Hematopoietic multipotent progenitor cell treated with erythropoietin and hydrocortisone succinate and interleukin-3 and kit ligand, for 4 days (in vitro differentiated cells): ENCODE measurements at regions not wholly inside any gene's neighbourhood (a gene's known extent, or its start where the extent isn't known, plus 50 kb on each side); places are given as distances from the start of the nearest gene placed in this dataset.
A peak's percentile ranks its signal among the peaks of the same experiment; 100 is the strongest.
"Not testable (repeated sequence)": the region's sequence is repeated elsewhere in the genome, so short reads cannot be mapped to it uniquely, and the experiment has no call there.

ENCODE experiments used
- DNase-seq: peaks from one replicate; pipeline ENCODE4 v3.0.0-alpha.2; 2015

DNA sequence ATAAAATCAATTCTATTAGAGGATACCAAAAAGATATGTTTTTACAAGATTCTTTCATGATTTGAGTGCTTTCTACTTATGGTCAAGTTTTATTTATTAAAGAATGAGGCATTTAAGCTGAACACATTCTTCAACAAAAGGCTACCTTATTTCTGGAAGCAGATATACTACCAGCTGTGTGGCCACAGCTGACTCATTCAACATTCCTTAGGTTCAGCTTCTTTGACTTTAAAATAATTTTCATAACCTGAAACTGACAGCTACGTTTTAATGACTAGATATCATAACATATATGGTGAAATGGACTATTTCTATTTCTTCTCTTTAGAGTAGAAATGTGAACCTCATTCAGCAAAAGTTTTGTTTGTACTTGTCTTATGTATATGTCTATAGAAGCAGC lies 414.2 kb upstream of the SEMA3C start:
- DNase-seq = no peak

DNA sequence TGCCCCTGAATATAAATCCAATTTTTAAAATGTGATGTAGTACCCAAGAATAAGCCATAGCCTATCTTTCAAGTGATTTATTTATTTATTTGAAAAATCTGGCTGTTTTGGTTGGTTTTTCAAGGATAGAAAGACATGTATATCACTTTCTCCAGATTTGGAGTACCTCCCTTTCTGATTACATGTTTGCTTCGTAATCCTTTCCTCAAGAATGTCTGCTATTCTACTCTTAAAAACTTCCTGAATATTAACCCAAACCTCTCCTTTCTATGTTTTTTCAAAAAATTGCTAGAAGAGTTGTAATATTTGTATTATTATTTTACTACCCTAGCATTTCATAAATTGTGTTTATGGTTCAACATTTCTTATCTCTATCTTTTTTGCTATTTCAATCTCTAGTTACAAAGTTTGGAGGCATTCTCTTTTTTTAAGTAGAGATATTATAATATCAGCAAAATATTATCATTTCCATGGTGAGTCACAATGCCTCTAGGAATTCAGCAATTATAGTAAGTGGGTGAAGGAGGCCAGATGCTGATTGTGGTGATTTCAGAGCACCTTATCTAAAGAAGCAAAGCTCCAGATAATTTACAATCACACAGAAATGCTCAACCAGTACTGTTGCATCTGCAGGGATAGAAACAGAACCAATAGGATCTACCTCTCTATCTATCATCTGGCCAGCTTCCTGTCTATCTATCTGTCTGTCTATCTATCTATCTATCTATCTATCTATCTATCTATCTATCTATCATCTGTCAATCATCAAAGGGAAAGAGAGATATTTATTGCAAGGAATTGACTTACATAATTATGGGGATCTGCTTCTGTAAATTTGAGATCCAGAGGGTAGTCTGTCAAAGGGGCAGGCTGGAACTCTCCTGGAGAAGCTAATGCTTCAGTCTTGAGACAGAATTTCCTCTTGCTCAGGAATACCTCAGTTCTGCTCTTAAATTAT lies 412.5 kb upstream of the SEMA3C start:
- no peak for DNase-seq

DNA sequence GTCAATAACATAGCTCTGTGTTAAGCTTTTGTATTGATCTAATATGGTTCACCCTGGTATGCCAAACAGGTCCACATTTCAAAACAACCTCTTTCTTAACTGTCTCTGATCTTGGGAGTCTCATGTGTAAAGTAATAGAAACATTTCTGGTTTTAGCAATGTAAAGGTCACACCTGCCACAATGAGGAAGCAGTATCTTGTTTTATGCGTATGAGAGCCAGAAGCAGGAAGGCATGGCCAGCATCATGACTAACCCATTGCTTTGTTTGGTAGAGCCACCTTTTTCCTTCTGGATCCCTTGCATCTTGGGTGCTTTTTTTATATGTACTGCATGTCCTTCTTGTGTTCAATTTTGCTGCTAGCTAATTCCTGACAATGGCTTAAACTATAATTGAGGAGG lies 411.3 kb upstream of the SEMA3C start:
- DNase-seq = no peak

DNA sequence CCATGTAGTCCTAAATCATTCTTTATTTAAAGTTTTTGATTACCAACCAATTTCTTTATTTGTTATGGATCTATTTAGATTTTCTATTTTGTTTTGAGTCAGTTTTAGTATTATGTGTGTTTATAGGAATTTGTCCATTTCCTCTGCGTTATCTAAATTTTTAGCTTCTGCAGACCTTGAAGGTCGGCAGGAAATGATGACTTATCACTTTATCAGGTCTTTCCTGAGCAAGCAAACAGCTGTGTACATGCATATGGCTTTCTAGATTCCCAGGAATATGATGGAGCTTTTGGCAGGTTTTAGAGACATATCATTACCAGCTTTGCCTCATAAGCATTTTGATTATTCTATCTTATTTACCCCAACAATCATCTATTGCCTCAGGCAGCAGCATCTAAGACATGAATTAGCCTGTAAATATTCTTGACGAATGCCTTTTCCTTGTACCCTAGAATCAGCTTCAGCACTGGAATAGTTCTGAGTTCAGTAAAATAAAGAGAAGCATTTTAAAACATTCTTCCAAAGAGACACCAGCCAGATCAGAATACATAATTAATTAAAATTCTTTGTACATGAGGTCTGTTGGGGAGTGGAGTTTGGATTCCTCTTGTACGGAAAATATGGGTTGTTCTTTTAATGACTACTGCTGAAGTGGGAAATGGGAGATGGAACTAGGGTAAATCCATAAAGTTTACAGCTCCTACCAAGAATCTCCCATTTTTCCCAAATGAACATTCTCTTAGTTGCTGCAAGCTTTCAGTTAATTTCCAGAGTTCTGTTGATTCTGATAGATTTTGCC lies 408.8 kb upstream of the SEMA3C start:
- DNase-seq = peak; percentile 7

DNA sequence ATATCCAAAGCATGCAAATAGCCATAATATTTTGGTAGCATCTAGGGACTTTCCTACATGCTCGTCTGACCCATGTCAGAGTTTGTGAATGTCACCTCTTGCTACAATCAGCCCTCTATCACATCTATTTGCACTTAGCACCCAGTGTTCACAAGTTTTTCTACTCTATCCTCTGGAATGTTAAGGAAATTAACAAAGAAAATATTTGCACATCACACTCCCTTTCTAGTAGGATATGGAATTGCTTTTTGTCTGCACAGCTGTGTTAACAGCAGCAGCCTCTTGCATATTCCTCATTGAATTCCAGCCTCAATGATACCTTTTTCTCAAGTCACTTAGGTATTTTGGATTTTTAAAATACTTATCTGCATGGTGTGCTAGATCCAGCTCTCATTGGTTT lies 403.1 kb upstream of the SEMA3C start:
- no peak for DNase-seq

DNA sequence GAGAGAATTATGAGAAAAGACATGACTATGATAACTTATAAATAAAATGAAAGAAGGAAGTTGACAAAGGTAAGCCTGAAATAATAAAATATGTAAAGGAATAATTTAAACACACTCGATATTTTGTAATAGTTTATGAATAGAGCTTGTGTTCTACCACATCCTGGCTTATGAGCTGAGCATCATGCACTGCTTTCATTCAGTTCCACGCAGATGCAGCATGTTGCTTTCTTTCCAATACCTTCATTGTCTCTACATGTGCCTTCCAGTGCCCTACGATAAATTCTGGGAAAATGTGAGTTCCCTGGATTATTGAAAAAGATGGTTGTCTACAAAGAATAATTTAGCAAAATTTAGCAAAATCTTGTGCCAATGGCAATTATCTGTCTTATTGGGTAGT lies 398.9 kb upstream of the SEMA3C start:
- DNase-seq = no peak

DNA sequence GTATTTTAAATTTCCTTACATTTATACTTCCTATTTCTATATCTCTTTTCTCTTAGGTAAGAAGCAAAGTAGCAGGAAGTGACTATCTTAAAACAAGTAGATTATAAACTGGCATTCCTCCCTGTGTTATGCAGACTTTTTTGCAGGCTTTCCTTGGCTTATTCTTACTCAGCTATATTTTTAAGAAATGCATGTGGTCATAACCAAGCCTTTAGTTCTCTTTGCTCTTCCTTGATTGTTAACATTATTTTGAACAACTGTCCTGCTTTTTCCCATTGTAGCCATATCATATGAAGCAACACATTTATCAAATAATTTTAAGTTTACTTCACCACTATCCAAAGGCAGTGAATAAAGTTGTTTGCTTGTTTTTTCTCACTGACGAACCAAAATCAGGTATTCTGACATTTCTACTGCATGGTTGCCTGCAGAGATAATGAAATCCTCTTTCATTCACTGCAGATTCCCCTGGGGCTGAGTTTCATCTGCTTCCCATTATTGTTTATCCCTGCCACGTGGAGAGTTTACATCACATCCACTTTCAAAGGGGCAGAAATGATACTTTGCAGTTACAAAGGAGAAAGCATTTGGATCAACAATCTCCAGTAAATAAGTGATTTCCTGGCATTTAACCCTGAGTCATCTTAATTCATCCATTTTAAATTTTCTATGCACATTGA lies 389.9 kb upstream of the SEMA3C start:
- no peak for DNase-seq

DNA sequence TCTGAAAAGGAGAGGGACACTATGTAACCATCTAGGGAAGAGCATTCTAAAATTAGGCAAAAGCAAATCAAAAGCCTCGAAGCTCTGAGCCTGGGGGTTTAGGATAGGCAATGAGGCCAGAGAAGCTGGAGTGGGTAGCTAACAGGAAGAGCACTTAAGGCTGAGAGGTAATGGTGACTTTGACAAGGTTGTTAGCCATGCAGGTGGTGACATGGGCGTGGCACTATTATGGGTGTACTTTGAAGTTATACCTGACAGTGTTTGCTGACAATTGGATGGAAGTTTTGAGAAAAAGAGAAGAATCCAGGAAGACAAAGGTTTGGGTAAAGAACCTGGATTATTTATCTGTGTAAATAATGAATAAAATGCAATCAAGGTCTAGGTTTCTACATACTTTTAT lies 383.0 kb upstream of the SEMA3C start:
- DNase-seq = no peak

DNA sequence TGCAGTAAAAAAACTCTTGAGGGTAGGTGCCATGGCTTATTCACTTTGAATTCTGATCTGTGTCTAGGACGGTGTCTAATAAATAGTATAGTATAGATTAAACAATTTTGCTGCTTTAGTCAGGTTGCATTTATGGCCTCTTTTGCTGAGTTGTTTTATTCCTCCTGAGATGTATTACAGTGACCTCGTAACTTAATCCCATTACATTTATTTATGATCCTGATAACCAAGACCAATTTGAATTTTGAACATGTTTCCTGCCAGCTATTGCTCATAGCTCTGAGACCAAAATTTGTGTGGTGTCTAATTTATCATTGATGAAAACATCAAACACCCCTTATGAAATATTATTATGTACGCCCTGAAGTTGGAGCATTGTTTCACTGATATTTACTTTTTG lies 381.9 kb upstream of the SEMA3C start:
- no peak for DNase-seq

DNA sequence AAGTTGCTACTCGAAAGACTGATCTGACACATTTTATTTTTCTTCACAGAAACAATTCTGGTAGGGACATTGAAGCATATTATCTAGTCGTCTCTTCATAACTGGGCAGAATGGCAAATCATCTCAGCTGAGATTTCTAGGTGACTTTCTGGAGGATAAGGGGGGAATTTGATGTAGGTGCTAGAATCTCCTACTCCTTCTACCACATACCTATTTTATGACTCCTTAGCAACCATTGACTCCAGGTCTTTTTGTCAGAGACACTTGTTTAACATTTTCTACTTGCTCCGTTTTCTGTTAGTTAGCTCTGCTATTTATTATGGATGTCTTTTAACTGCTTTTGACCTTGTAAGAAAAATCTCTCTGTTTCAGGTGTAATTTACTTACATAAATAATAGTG lies 380.9 kb upstream of the SEMA3C start:
- DNase-seq = no peak

DNA sequence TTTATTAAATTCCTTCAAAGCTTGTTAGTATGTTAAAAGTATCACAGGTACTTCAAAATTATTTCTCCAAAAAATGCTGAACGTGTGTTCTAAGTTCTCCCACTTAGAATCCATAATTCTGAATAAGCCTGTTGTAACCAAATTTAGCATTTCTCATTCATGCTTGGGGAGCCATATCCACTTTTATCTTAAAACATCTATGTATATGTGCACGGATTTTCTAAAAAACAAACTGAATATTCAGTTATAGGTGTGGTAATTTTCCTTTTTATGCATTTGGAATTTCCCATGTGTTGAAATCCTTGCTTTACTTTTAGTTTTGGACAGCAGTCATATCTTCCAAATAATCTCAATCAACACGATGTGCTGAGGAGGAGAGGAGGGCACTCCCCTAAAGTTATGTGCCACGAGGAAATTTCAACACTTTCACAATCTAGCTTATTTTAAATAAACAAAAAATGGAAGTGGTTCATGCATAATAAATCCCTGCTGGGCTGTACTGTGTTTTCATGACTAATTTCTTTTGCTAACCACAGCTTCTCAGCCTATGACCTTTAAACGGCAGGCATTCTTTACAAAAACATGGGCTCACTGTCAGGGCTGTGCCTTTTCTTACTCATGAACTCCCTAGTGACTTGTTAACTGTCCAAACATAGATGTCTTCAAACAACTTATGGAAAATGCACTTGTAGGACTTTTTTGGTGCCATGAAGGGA lies 380.3 kb upstream of the SEMA3C start:
- peak; percentile 22 for DNase-seq

DNA sequence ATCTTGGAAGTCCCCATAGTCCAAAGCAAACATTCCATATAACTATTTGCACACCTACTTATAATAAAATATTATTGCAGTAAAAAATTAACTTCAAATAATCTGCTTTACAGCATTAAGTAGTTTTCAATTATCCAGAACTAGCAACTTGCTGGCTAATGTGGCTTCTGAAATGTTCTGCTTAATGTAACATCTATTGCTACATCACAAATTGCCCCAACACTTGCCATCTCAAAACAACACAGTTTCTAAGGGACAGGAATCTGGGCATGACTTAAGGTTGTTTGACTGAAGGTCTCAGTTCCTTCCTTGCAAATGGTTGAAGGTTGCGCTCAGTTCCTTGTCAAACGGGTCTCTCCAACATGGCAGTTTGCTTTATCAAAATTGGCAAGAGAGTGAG lies 378.5 kb upstream of the SEMA3C start:
- DNase-seq = no peak

DNA sequence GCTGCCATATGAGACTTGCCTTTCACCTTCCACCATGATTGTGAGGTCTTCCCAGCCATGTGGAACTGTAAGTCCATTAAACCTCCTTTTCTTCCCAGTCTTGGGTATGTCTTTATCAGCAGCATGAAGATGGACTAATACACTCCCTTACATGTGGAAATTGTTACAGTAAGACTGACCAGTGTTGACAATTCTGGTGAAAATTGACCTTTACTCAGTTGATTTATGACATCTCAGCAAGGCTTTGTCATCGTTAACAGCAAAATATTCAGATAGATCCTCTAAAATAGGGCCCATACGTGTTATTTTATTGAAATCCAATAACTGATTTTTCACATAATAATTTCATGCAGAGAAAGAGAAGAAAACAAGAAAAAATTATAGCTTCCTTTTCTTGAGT lies 377.9 kb upstream of the SEMA3C start:
- no peak for DNase-seq

DNA sequence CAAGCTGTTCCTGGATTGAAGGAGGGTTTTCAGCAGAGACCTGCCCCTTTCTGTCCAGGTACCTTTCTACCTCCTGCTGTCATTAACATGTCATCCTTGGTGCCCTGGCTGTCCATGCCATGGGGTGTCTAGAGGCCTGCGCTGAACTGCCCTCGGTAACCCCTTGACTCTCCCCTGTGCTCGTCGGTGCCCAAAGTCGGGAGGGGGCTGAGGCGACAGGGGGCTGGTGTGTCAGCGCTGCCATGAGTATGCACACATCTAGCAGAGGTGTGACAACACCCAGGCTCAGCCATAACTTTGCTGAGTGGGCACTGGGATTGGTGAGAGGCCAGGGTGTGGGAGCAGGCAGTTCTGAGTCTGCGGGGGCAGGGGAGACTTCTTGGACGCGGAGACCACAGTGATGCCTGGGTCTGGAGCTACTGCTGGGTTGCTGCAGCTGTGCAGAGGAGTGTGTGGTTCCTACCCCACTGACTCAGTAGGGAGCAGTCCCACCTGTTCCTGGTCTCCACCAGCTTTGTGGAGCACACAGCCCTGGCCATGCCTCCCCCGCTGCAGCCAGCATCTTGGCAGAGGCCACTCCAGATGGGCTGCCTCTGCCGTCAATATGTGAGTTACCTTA lies 376.2 kb upstream of the SEMA3C start:
- DNase-seq = no peak

DNA sequence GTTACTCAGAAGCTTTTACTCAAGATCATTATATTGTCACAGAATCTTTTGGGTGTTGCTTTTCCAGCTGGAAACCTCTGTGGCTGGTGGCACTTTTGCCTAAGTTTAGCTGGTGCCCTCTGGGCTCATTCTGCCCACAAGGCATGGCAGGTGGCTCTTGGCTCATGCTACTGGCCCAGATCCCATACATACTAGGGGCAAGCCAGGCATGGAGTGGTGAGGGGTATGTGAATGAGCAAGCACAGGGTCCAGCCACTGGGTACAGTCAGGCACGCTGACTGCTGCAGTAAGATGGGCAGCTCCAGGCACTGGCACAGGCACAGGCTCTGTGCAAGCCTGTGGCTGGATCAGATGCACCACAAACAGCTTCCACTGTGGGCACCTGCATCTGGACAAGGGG lies 375.0 kb upstream of the SEMA3C start:
- DNase-seq = no peak

DNA sequence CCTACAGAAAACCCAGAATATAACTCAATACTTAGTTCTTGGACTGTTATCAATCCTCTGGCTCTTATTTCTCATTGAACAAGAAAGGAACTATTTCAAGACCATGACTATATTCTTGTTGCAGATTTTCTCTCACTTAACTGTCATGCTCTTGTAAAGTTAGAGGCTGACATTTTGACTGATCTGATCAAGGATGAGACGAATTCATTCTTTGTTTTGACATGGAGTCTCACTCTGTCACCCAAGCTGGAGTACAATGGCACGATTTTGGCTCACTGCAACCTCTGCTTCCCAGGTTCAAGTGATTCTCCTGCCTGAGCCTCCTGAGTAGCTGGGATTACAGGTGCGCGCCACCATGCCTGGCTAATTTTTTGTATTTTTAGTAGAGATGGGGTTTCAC lies 367.9 kb upstream of the SEMA3C start:
- not testable (repeated sequence) for DNase-seq

DNA sequence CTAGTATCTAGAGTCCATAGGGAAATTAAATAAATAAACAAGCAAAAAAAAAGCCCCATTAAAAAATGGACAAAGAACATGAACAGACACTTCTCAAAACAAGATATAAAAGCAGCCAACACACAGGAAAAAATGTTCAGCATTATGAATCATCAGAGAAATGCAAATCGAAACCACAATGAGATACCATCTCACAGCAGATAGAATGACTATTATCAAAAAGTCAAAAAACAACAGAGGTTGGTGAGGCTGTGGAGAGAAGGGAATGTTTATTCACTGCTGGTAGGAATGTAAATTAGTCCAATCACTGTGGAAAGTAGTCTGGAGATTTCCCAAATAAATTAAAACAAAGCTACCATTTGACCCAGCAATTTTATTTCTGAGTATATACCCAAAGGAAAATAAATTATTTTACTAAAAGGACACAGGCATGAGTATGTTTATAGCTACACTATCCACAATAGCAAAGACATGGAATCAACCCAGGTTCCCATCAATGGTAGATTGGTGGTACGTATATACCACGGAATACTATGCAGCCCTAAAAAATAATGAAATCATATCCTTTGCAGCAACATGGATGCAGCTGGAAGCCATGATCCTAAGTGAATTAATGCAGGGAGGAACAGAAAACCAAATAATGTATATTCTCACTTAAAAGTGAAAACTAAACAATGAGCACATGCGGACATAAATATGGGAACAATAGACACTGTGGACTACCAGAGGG lies 366.5 kb upstream of the SEMA3C start:
- peak; percentile 13 for DNase-seq

DNA sequence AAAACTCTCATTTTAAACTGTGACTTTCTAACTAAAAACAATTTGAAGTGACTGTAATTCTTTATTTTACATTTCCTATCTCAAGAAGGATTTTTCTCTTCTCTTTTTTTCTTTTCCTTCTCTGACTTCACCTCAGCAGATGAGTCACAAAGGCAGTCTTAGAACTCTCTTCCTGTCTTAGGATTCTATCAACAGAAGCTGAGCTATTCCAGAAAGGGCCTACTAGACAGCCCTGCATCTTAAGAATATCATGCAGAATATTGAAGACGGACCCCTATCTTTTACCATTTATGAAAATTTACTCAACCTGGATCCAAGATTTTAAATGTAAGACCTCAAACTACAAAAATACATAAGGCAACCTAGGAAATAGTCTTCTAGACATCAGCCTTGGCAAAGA lies 365.7 kb upstream of the SEMA3C start:
- DNase-seq = no peak

DNA sequence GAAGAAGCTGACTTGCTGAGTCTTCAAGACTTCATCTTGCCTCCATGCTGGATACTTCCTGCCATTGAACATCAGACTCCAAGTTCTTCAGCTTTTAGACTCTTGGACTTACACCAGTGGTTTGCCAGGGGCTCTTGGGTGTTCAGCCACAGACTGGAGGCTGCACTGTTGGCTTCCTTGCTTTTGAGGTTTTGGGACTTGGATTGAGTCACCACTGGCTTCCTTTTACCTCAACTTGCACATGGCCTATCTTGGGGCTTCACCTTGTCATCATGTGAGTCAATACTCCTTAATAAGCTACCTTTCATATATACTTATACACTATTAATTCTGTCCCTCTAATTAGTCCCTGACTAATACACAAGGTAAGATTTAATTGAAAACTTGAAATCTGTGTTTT lies 361.7 kb upstream of the SEMA3C start:
- DNase-seq = no peak

DNA sequence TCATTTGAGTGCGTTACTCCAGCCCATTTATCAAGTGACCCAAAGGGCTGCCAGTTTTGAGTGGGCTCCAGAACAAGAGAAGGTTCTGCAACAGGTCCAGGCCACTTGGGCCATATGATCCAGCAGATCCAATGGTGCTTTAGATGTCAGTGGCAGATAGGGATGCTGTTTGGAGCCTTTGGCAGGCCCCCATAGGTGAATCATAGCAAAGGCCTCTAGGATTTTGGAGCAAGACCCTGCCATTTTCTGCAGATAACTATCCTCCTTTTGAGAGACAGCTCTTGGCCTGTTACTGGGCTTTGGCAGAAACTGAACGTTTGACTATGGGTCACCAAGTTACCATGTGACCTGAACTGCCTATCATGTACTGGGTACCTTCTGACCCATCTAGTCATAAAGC lies 358.8 kb upstream of the SEMA3C start:
- no peak for DNase-seq

DNA sequence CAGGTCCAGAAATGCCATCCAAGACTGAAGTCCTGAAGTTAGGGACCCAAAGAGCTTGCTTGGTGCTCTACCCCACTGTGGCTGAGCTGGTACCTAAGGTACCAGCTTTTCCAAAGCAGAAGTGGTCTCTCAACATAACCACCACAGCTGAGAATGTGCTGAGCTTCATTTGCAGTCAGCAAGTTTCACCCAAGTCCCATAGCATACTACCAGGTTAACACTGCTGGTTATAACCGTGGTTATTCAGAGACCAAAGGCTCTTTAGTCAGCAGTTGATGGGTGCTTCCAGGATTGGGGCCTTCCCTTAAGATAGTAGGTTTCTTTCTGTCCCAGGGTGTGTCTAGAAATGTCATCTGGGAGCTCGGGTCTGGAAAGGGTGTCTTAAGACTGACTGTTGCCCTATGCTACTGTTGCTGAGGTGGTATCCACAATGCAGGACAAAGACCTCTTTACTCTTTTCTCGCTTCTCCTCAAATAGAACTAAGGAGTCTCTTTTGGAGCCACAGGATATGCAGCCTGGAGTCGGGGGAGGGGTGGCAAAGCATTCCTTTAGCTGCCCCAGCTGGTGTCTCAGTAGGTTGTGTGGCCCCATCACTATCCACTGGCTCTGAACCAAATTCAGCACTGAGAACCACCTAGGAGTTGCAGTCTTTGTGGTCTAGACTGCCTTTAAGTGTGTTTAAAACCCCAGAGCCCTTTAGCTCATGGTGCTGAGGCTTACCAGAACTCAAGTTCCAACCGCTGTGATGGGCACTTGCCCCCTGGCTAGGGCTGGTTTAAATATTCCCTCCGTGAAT lies 354.9 kb upstream of the SEMA3C start:
- no peak for DNase-seq
